Pancreas (tissue), 10 donors: ENCODE measurements at regions not wholly inside any gene's neighbourhood (a gene's known extent, or its start where the extent isn't known, plus 50 kb on each side); places are given as distances from the start of the nearest gene placed in this dataset.
A peak's percentile ranks its signal among the peaks of the same experiment; 100 is the strongest.
"Not testable (repeated sequence)": the region's sequence is repeated elsewhere in the genome, so short reads cannot be mapped to it uniquely, and the experiment has no call there.

Experiments used
- ATAC-seq, 4 donors: fragments of 200-7000 bp; cut with Tn5 transposase; one replicate each; pipeline versions ENCODE4 v1.8.0 to v1.9.1; 2020; ENCODE audit warnings: mild to moderate bottlenecking in 4 of 4, moderate library complexity in 4 of 4
- DNase-seq, 6 donors: peaks; one replicate each; pipeline ENCODE4 v3.0.0-alpha.2; 2020
- FAIRE-seq: peaks from 2 replicates; lab custom pipeline; 2012; peaks lifted over from hg19 to GRCh38; lab: Jason Lieb, UNC
- H3K27ac ChIP-seq, 4 donors: fragments of 200-600 bp; sonication (generic); 1 replicate in 3 of 4; 2 replicates in 1 of 4; pipeline versions ENCODE4 v1.5.0 to v1.8.0; 2020
- H3K27me3 ChIP-seq, 4 donors: fragments of 200-600 bp; one replicate each; pipeline ENCODE4 v1.8.0; 2021
- H3K36me3 ChIP-seq, 3 donors: fragments of 200-600 bp; sonication (generic) in 1 of 3; one replicate each; pipeline versions ENCODE4 v1.5.0 to v1.8.0; 2020 to 2021
- H3K4me1 ChIP-seq, 3 donors: fragments of 200-600 bp; one replicate each; pipeline ENCODE4 v1.8.0; 2021
- H3K4me3 ChIP-seq, 4 donors: fragments of 200-600 bp; sonication (generic) in 2 of 4; one replicate each; pipeline versions ENCODE4 v1.5.0 to v1.8.0; 2020 to 2021
- H3K9me3 ChIP-seq, 4 donors: fragments of 200-600 bp; one replicate each; pipeline ENCODE4 v1.8.0; 2021
- WGBS, 2 donors: extraction: QIAGEN DNeasy Blood & Tissue Kit; methylation state at CpG; one replicate each; pipeline ENCODE4 v1.1.7; 2013; 5-methylcytosine and 5-hydroxymethylcytosine counted together
- intact Hi-C, 3 donors: fragments of 100-400 bp; cut with DNase I; formaldehyde crosslinking; loops; one replicate each; pipeline versions ENCODE4 v1.11.1 to v1.14.2; 2022
- donor health status: healthy with polysubstance abuse.
- donor health status: DM: no; HTN: no; CAD: no; lungs with moderate emphysema.
- donor health status: DM: no; HTN: no; CAD: no.
- donor health status: control.
- donor health status: control.
- donor health status: Bipolar disorder and iron deficiency.
- donor health status: DM: yes; HTN: yes; CAD: no.
- donor health status: DM: no; HTN: no; CAD: no.
- donor health status: DM: no; HTN: no; CAD: no.
- donor health status: DM: yes; HTN: yes; CAD: no.

- peak in 1 of 6 donors; percentile 31 for DNase-seq
- FAIRE-seq, H3K4me1 ChIP-seq, H3K36me3 ChIP-seq, H3K4me3 ChIP-seq, intact Hi-C loops, H3K27ac ChIP-seq, H3K9me3 ChIP-seq: not testable (repeated sequence)
- peak in 1 of 4 donors; percentile 29 for ATAC-seq
- WGBS, 2 donors: 16 to 20% methylated on average over 4 of the region's 4 CpGs
- H3K27me3 ChIP-seq: peaks cover 0 to 15% (median 0%) of the 10 kb centered on the region in 4 donors
These were observed 1673.5 kb downstream of the SPATA31A7 start for GRCh38 chr9:62863319-62863718.

- H3K27me3 ChIP-seq: peaks cover 0 to 15% (median 0%) of the 10 kb centered on the region in 4 donors
- ATAC-seq, intact Hi-C loops, H3K4me3 ChIP-seq, H3K36me3 ChIP-seq, H3K27ac ChIP-seq, FAIRE-seq, H3K4me1 ChIP-seq, H3K9me3 ChIP-seq: not testable (repeated sequence)
- WGBS, 2 donors: 57% methylated on average over 8 of the region's 8 CpGs
- peak in 1 of 6 donors; percentile 49 for DNase-seq
These were observed 1674.0 kb downstream of the SPATA31A7 start for GRCh38 chr9:62863867-62864266.

- ATAC-seq (peak; percentile 43 to 91 (median 78)), DNase-seq (peak; percentile 26 to 84 (median 42))
- H3K9me3 ChIP-seq, H3K27ac ChIP-seq, H3K4me1 ChIP-seq, intact Hi-C loops, FAIRE-seq, H3K36me3 ChIP-seq, H3K4me3 ChIP-seq: not testable (repeated sequence)
- WGBS, 2 donors: 13 to 15% methylated on average over 28 of the region's 28 CpGs
- H3K27me3 ChIP-seq: peaks cover 0 to 15% (median 0%) of the 10 kb centered on the region in 4 donors
These were observed 1674.9 kb downstream of the SPATA31A7 start for GRCh38 chr9:62864481-62865469.

- 68 to 72% methylated on average over 4 of the region's 4 CpGs for WGBS, 2 donors
- DNase-seq, H3K27me3 ChIP-seq, H3K36me3 ChIP-seq, intact Hi-C loops, H3K4me3 ChIP-seq, ATAC-seq, H3K4me1 ChIP-seq, FAIRE-seq, H3K27ac ChIP-seq, H3K9me3 ChIP-seq: not testable (repeated sequence)
These were observed 1679.2 kb downstream of the SPATA31A7 start for GRCh38 chr9:62869061-62869460.

GRCh38 chr9:62871765-62872164 is 1681.9 kb downstream of the SPATA31A7 start:
- WGBS, 2 donors: 64 to 70% methylated on average over 1 of the region's 1 CpG

GRCh38 chr9:62874213-62874612 is 1684.4 kb downstream of the SPATA31A7 start:
- H3K9me3 ChIP-seq, DNase-seq, H3K4me3 ChIP-seq, H3K4me1 ChIP-seq, FAIRE-seq, H3K36me3 ChIP-seq, intact Hi-C loops, H3K27ac ChIP-seq, ATAC-seq, H3K27me3 ChIP-seq: not testable (repeated sequence)
- 65 to 74% methylated on average over 8 to 10 of the region's 10 CpGs for WGBS, 2 donors

More at GRCh38 chr9:62871765-62872164, 1681.9 kb downstream of the SPATA31A7 start:
- H3K27ac ChIP-seq, H3K4me3 ChIP-seq, H3K4me1 ChIP-seq, H3K36me3 ChIP-seq, FAIRE-seq, intact Hi-C loops, H3K27me3 ChIP-seq, H3K9me3 ChIP-seq, ATAC-seq, DNase-seq: not testable (repeated sequence)

GRCh38 chr9:62874745-62875599 is 1685.1 kb downstream of the SPATA31A7 start:
- H3K9me3 ChIP-seq, H3K27ac ChIP-seq, H3K4me1 ChIP-seq, H3K36me3 ChIP-seq, H3K27me3 ChIP-seq, FAIRE-seq, H3K4me3 ChIP-seq, intact Hi-C loops, DNase-seq: not testable (repeated sequence)
- ATAC-seq: peak in 1 of 4 donors; percentile 27
- 60 to 64% methylated on average over 4 of the region's 4 CpGs for WGBS, 2 donors

- ATAC-seq, H3K27me3 ChIP-seq, H3K4me1 ChIP-seq, H3K4me3 ChIP-seq, H3K9me3 ChIP-seq, DNase-seq, H3K27ac ChIP-seq, H3K36me3 ChIP-seq, intact Hi-C loops: not testable (repeated sequence)
- FAIRE-seq: peak; percentile 17
These were observed 1687.7 kb downstream of the SPATA31A7 start for GRCh38 chr9:62877552-62877951.

GRCh38 chr9:62877987-62878386 is 1688.2 kb downstream of the SPATA31A7 start:
- DNase-seq, H3K4me3 ChIP-seq, H3K4me1 ChIP-seq, FAIRE-seq, H3K27me3 ChIP-seq, ATAC-seq, H3K9me3 ChIP-seq, H3K36me3 ChIP-seq, intact Hi-C loops, H3K27ac ChIP-seq: not testable (repeated sequence)
- WGBS, 2 donors: 62 to 66% methylated on average over 7 of the region's 7 CpGs

GRCh38 chr9:62880453-62880852 is 1690.6 kb downstream of the SPATA31A7 start:
- H3K4me1 ChIP-seq, ATAC-seq, H3K27me3 ChIP-seq, H3K4me3 ChIP-seq, H3K27ac ChIP-seq, H3K36me3 ChIP-seq, FAIRE-seq, DNase-seq, intact Hi-C loops, H3K9me3 ChIP-seq: not testable (repeated sequence)
- WGBS, 2 donors: 55 to 67% methylated on average over 6 of the region's 6 CpGs

- H3K4me1 ChIP-seq, H3K36me3 ChIP-seq, H3K9me3 ChIP-seq, H3K27me3 ChIP-seq, H3K27ac ChIP-seq, intact Hi-C loops, ATAC-seq, H3K4me3 ChIP-seq, FAIRE-seq, DNase-seq: not testable (repeated sequence)
- 80 to 82% methylated on average over 3 of the region's 3 CpGs for WGBS, 2 donors
These were observed 1691.1 kb downstream of the SPATA31A7 start for GRCh38 chr9:62880971-62881370.
